HepG2 (cell line): ENCODE measurements at regions not wholly inside any gene's neighbourhood (a gene's known extent, or its start where the extent isn't known, plus 50 kb on each side); places are given as distances from the start of the nearest gene placed in this dataset.

Source experiments
- ATAC-seq: fragments of 200-7000 bp; cut with Tn5 transposase; 3 replicates; pipeline ENCODE4 v1.9.1; 2020; ENCODE audit warnings: mild to moderate bottlenecking, moderate library complexity
- BruUV-seq: library from RNA; stranded (reverse); fragments of 400-500 nt; replicated peaks from 2 replicates; lab custom pipeline; 2021; lab: Mats Ljungman, UMichigan
- CTCF ChIA-PET: fragments of 300-600 bp; formaldehyde crosslinking; extraction: SDS; loops from one replicate; lab custom pipeline; 2021; ENCODE audit warnings: low total read pairs, inconsistent platforms, low intra/inter-chr PET ratio; lab: Yijun Ruan, JAX
- POLR2A ChIA-PET: fragments of 350-600 bp; sonication (Branson Sonifier 250); formaldehyde crosslinking; loops from one replicate; lab custom pipeline; 2020; ENCODE audit warnings: antibody characterized with exemption, inconsistent platforms; lab: Yijun Ruan, JAX
- DNase-seq: peaks from one replicate; pipeline ENCODE4 v3.0.0-alpha.2; 2015; ENCODE audit warnings: low spot score
- FAIRE-seq: peaks from 3 replicates; lab custom pipeline; 2011; peaks lifted over from hg19 to GRCh38; lab: Jason Lieb, UNC
- H2AFZ ChIP-seq: one replicate; pipeline ENCODE4 v1.6.1; 2011; ENCODE audit warnings: low read length, inconsistent platforms
- H3K27ac ChIP-seq: fragments of 300-600 bp; 3 replicates; pipeline ENCODE4 v1.8.0; 2011; ENCODE audit warnings: mixed run types, mild to moderate bottlenecking, mixed read lengths, low read length, inconsistent platforms; ENCODE audit not compliant: insufficient read depth; ENCODE audit errors: extremely low read length
- H3K27me3 ChIP-seq, 2 experiments: fragments of 200-600 bp in 1 of 2; 2 replicates in 1 of 2; 3 replicates in 1 of 2; pipeline versions ENCODE4 v1.6.0 to v1.8.0; 2011; ENCODE audit warnings: low read length in 2 of 2, mild to moderate bottlenecking in 2 of 2, moderate library complexity in 2 of 2, inconsistent platforms in 1 of 2; ENCODE audit not compliant: insufficient read depth in 2 of 2, control insufficient read depth in 1 of 2
- H3K36me3 ChIP-seq, 2 experiments: fragments of 200-600 bp in 1 of 2; replicated peaks in 1 of 2; 2 replicates in 1 of 2; 3 replicates in 1 of 2; pipeline versions ENCODE4 v1.5.1 to v1.8.0; 2011; ENCODE audit warnings: low read length in 2 of 2, inconsistent platforms in 1 of 2; ENCODE audit not compliant: insufficient read depth in 2 of 2, control insufficient read depth in 1 of 2
- H3K4me1 ChIP-seq: 2 replicates; pipeline ENCODE4 v1.5.1; 2012; ENCODE audit warnings: low read length, inconsistent platforms; ENCODE audit not compliant: insufficient read depth
- H3K4me2 ChIP-seq: 2 replicates; pipeline ENCODE4 v1.6.0; 2011; ENCODE audit warnings: low read depth, low read length, inconsistent platforms
- H3K4me3 ChIP-seq, 3 experiments: fragments of 200-600 bp in 1 of 3; sonication (generic), shearing (Covaris generic) in 1 of 3; replicated peaks in 1 of 3; 2 replicates each; pipeline ENCODE4 v1.5.1; 2011 to 2016; ENCODE audit warnings: low read length in 3 of 3, inconsistent platforms in 2 of 3, low read depth in 2 of 3, mild to moderate bottlenecking in 2 of 3, control low read depth in 1 of 3, mixed read lengths in 1 of 3; ENCODE audit not compliant: insufficient read depth in 1 of 3
- H3K79me2 ChIP-seq: one replicate; pipeline ENCODE4 v1.6.1; 2011; ENCODE audit warnings: low read length, inconsistent platforms; ENCODE audit not compliant: insufficient read depth
- H3K9ac ChIP-seq: 2 replicates; pipeline ENCODE4 v1.6.0; 2011; ENCODE audit warnings: mild to moderate bottlenecking, low read depth, low read length, inconsistent platforms; ENCODE audit not compliant: insufficient read depth
- H3K9me3 ChIP-seq: 2 replicates; pipeline ENCODE4 v1.5.1; 2012; ENCODE audit warnings: mild to moderate bottlenecking, low read length
- H4K20me1 ChIP-seq: 2 replicates; pipeline ENCODE4 v1.6.0; 2011; ENCODE audit warnings: inconsistent platforms, mild to moderate bottlenecking, low read length, moderate library complexity; ENCODE audit not compliant: insufficient read depth
- BRD4 ChIP-seq: sonication (generic); formaldehyde crosslinking; IDR thresholded peaks from 2 replicates; pipeline ENCODE4 v1.4.0; 2020; ENCODE audit warnings: missing genetic modification reagents
- EEA1 ChIP-seq: sonication (generic); formaldehyde crosslinking; IDR thresholded peaks from 2 replicates; pipeline ENCODE4 v1.5.1; 2020; ENCODE audit warnings: mild to moderate bottlenecking, missing genetic modification reagents, borderline replicate concordance
- HIVEP1 ChIP-seq: sonication (generic); formaldehyde crosslinking; IDR thresholded peaks from 2 replicates; pipeline ENCODE4 v1.4.0; 2020; ENCODE audit warnings: mild to moderate bottlenecking, missing genetic modification reagents
- JUND ChIP-seq: sonication (generic); formaldehyde crosslinking; IDR thresholded peaks from 2 replicates; pipeline ENCODE4 v1.8.0; 2022; ENCODE audit warnings: mild to moderate bottlenecking, missing genetic modification reagents
- NFATC3 ChIP-seq: sonication (generic); formaldehyde crosslinking; IDR thresholded peaks from 2 replicates; pipeline ENCODE4 v1.5.1; 2020; ENCODE audit warnings: mild to moderate bottlenecking, missing genetic modification reagents
- NPAS2 ChIP-seq: sonication (generic); formaldehyde crosslinking; IDR thresholded peaks from 2 replicates; pipeline ENCODE4 v1.8.0; 2022; ENCODE audit warnings: mild to moderate bottlenecking, missing genetic modification reagents, borderline replicate concordance
- RFX1 ChIP-seq: fragments of 450-650 bp; IDR thresholded peaks from 2 replicates; pipeline ENCODE4 v1.6.1; 2017
- ZNF225 ChIP-seq: sonication (generic); formaldehyde crosslinking; IDR thresholded peaks from 2 replicates; pipeline ENCODE4 v1.4.0; 2020; ENCODE audit warnings: mild to moderate bottlenecking, missing genetic modification reagents
- ZNF230 ChIP-seq: sonication (generic); formaldehyde crosslinking; IDR thresholded peaks from 2 replicates; pipeline ENCODE4 v1.4.0; 2020; ENCODE audit warnings: mild to moderate bottlenecking, missing genetic modification reagents
- ZNF232 ChIP-seq: sonication (generic); formaldehyde crosslinking; IDR thresholded peaks from 2 replicates; pipeline ENCODE4 v1.4.0; 2020; ENCODE audit warnings: missing genetic modification reagents, borderline replicate concordance
- ZSCAN12 ChIP-seq: sonication (generic); formaldehyde crosslinking; IDR thresholded peaks from 2 replicates; pipeline ENCODE4 v1.9.0; 2021; ENCODE audit warnings: mild to moderate bottlenecking, missing genetic modification reagents
- in situ Hi-C: cut with HindIII; loops from 2 replicates; pipeline ENCODE4 v1.10.0; 2017; ENCODE audit warnings: low pct_unique_long_range_greater_than_20kb; ENCODE audit not compliant: extremely low pct_ligation_motif_present
- intact Hi-C: fragments of 100-400 bp; cut with micrococcal nuclease; formaldehyde crosslinking; loops from one replicate; pipeline ENCODE4 v1.10.0; 2022; ENCODE audit not compliant: unreplicated experiment
- TF ChIP-seq, protein P1 (sequence below): sonication (generic); formaldehyde crosslinking; IDR thresholded peaks from 2 replicates; pipeline ENCODE4 v1.4.0; 2020; ENCODE audit warnings: mild to moderate bottlenecking, missing genetic modification reagents

DNA sequence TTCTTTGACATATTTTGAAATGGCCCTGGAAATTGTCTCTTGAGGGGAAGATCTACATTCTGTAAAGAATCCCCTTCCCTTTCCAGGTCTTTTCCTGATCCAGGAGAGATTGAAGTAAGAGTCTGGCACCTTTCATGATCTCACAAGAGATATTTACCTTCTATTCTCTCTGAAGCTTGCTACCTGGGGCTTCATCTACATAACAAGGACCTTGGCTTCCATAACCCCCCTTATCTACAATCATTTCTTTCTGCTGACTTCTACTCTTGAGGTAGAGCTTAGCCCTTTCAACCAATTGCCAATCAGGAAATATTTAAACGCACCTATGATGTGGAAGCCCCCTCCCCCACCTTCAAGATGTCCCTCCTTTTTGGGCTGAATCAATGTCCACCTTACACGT is 383.7 kb upstream of the MAGEB18 start (continued):
- TF ChIP-seq BRD4 (CRISPR knock-in tag) = no peak
- TF ChIP-seq, protein P1, sequence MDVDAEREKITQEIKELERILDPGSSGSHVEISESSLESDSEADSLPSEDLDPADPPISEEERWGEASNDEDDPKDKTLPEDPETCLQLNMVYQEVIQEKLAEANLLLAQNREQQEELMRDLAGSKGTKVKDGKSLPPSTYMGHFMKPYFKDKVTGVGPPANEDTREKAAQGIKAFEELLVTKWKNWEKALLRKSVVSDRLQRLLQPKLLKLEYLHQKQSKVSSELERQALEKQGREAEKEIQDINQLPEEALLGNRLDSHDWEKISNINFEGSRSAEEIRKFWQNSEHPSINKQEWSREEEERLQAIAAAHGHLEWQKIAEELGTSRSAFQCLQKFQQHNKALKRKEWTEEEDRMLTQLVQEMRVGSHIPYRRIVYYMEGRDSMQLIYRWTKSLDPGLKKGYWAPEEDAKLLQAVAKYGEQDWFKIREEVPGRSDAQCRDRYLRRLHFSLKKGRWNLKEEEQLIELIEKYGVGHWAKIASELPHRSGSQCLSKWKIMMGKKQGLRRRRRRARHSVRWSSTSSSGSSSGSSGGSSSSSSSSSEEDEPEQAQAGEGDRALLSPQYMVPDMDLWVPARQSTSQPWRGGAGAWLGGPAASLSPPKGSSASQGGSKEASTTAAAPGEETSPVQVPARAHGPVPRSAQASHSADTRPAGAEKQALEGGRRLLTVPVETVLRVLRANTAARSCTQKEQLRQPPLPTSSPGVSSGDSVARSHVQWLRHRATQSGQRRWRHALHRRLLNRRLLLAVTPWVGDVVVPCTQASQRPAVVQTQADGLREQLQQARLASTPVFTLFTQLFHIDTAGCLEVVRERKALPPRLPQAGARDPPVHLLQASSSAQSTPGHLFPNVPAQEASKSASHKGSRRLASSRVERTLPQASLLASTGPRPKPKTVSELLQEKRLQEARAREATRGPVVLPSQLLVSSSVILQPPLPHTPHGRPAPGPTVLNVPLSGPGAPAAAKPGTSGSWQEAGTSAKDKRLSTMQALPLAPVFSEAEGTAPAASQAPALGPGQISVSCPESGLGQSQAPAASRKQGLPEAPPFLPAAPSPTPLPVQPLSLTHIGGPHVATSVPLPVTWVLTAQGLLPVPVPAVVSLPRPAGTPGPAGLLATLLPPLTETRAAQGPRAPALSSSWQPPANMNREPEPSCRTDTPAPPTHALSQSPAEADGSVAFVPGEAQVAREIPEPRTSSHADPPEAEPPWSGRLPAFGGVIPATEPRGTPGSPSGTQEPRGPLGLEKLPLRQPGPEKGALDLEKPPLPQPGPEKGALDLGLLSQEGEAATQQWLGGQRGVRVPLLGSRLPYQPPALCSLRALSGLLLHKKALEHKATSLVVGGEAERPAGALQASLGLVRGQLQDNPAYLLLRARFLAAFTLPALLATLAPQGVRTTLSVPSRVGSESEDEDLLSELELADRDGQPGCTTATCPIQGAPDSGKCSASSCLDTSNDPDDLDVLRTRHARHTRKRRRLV (CRISPR knock-in tag) = no peak
- no peak for TF ChIP-seq RFX1
- TF ChIP-seq ZNF232 (CRISPR knock-in tag) = no peak
- TF ChIP-seq ZNF230 = no peak
- TF ChIP-seq EEA1 (CRISPR knock-in tag) = no peak

GRCh38 chrX:25755194-25755593 is 382.9 kb upstream of the MAGEB18 start:
- no TSS peak for BruUV-seq
- Histone ChIP-seq H3K36me3 (no peaks in the 10 kb centered on the region), H3K4me2 (no peak overlapping the region), H4K20me1 (no peaks in the 10 kb centered on the region), H3K4me3 (no peak overlapping the region), H3K4me1 (no peaks in the 10 kb centered on the region), H3K79me2 (no peaks in the 10 kb centered on the region), H3K9ac (no peak overlapping the region), H3K27me3 (no peaks in the 10 kb centered on the region), H3K9me3 (no peaks in the 10 kb centered on the region), H2AFZ (no peak overlapping the region), H3K27ac (no peak overlapping the region)
- no peak for TF ChIP-seq JUND (CRISPR knock-in tag)
- TF ChIP-seq NPAS2 (CRISPR knock-in tag) = no peak
- no peak for TF ChIP-seq ZNF225 (CRISPR knock-in tag)
- TF ChIP-seq HIVEP1 (CRISPR knock-in tag) = no peak
- TF ChIP-seq ZSCAN12 (CRISPR knock-in tag) = no peak
- no peak for TF ChIP-seq NFATC3 (CRISPR knock-in tag)
- DNase-seq (no peak), ATAC-seq (no peak), FAIRE-seq (no peak)
- intact Hi-C loops = no loop called here
- CTCF ChIA-PET = no interaction called here
- POLR2A ChIA-PET = no interaction called here
- in situ Hi-C loops = no loop called here
